ENCODE measurements at regions not wholly inside any gene's neighbourhood (a gene's known extent, or its start where the extent isn't known, plus 50 kb on each side); places are given as distances from the start of the nearest gene placed in this dataset.

DNA sequence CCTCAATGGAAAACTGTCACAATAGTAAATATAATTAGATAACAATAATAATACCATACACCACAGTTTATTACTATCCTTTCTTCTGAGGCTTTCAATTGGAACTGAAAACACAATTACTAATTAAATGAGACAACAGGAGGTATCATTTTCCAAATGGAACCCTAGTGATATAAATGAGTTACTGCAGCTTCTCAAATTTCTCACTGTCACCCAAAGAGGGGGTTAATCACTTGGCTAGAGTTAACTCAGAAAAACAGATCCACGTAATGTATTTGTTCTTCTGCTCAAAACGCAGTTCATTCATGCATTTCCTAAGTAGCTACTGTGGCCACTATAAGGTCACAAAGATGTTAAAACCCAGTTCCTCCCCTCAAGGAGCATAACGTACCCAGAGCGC lies 120.9 kb upstream of the FOXN3 start:
- 70 to 82% methylated on average over 4 of the region's 4 CpGs for WGBS, 2 donors
- intact Hi-C loops (cut with DNase I): no loop called here
- H3K27me3 ChIP-seq (ENCODE audit: control insufficient read depth in 1 of 2, insufficient read depth in 2 of 2, low read length in 1 of 2): no peaks in the 10 kb centered on the region

DNA sequence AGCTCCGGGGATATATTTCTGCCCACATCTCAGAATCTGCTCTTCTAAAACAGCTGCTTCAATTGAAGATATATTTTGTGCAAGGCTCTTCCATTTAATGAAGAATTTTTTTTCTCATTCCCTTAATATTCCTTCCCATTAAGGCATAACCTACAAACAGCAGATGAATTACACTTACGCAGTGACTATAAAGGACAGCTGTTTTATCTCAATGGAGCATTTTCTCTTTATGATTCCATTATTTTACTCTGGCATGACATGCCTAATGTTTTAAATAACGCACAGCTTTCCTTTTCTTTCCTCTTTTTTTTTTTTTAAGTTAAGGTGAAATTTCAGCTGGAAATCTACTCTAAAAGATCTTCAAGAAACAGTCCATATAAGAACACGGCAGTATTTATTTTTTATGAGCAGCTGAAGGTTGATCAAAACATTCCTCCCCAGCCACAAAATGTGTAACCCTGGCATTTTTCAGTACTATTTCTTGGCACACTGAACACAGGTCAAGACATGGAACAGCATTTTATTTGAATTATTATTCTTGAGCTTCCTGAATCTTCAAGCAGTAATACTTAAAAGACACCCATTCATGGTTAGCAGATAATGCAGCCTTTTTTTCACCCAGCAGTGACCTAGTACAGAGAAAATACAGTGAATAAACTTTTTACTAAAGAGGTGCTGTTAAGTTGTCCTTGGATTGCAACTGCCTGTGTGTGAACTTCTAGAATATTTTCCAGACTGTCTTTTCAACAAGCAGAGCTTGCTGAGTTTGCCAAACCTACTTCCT lies 118.1 kb upstream of the FOXN3 start:
- no peak overlapping the region for H3K27ac ChIP-seq (ENCODE audit: low read depth in 1 of 2, low read length in 2 of 2)
- intact Hi-C loops (cut with DNase I): no loop called here
- DNase-seq (no peak), ATAC-seq (ENCODE audit: low FRiP score) (no peak)
- WGBS, 2 donors: 47 to 48% methylated on average over 4 of the region's 4 CpGs
- H3K27me3 ChIP-seq (ENCODE audit: control insufficient read depth in 1 of 2, insufficient read depth in 2 of 2, low read length in 1 of 2): no peaks in the 10 kb centered on the region
- no peak overlapping the region for H3K4me3 ChIP-seq (ENCODE audit: low read length in 2 of 2)
- H3K4me1 ChIP-seq (ENCODE audit: control insufficient read depth in 1 of 2, insufficient read depth in 2 of 2, low read length in 2 of 2): peaks cover 0 to 3% of the 10 kb centered on the region in 2 donors
- peaks cover 0 to 4% of the 10 kb centered on the region in 2 donors for H3K36me3 ChIP-seq (ENCODE audit: control insufficient read depth in 1 of 2, insufficient read depth in 2 of 2, low read length in 1 of 2)
- H3K9me3 ChIP-seq (ENCODE audit: control insufficient read depth, low read length): no peaks in the 10 kb centered on the region

More for the DNA sequence above, 120.9 kb upstream of the FOXN3 start:
- no peak overlapping the region for H3K4me3 ChIP-seq (ENCODE audit: low read length in 2 of 2)
- no peak overlapping the region for H3K27ac ChIP-seq (ENCODE audit: low read depth in 1 of 2, low read length in 2 of 2)
- H3K9me3 ChIP-seq (ENCODE audit: control insufficient read depth, low read length): no peaks in the 10 kb centered on the region
- ATAC-seq (ENCODE audit: low FRiP score): no peak
- peaks cover 2 to 3% of the 10 kb centered on the region in 2 donors for H3K4me1 ChIP-seq (ENCODE audit: control insufficient read depth in 1 of 2, insufficient read depth in 2 of 2, low read length in 2 of 2)
- H3K36me3 ChIP-seq (ENCODE audit: control insufficient read depth in 1 of 2, insufficient read depth in 2 of 2, low read length in 1 of 2): peaks cover 0 to 4% of the 10 kb centered on the region in 2 donors
- no peak for DNase-seq

GRCh38 chr14:89533766-89534165 lies 116.7 kb upstream of the FOXN3 start:
- 98 to 99% methylated on average over 4 of the region's 4 CpGs for whole genome bisulfite sequencing, 2 donors
- Histone ChIP-seq H3K36me3 (ENCODE audit: control insufficient read depth in 1 of 2, insufficient read depth in 2 of 2, low read length in 1 of 2) (peaks cover 0 to 4% of the 10 kb centered on the region in 2 donors), H3K4me3 (ENCODE audit: low read length in 2 of 2) (no peak overlapping the region), H3K9me3 (ENCODE audit: control insufficient read depth, low read length) (no peaks in the 10 kb centered on the region), H3K27me3 (ENCODE audit: control insufficient read depth in 1 of 2, insufficient read depth in 2 of 2, low read length in 1 of 2) (no peaks in the 10 kb centered on the region), H3K4me1 (ENCODE audit: control insufficient read depth in 1 of 2, insufficient read depth in 2 of 2, low read length in 2 of 2) (peaks cover 0 to 3% of the 10 kb centered on the region in 2 donors), H3K27ac (ENCODE audit: low read depth in 1 of 2, low read length in 2 of 2) (no peak overlapping the region)
- no peak for ATAC-seq (ENCODE audit: low FRiP score)
- no peak for DNase-seq
- intact Hi-C loops (cut with DNase I): no loop called here

GRCh38 chr14:89533136-89533535 lies 116.1 kb upstream of the FOXN3 start:
- Histone ChIP-seq H3K4me3 (ENCODE audit: low read length in 2 of 2) (no peak overlapping the region), H3K27me3 (ENCODE audit: control insufficient read depth in 1 of 2, insufficient read depth in 2 of 2, low read length in 1 of 2) (no peaks in the 10 kb centered on the region), H3K27ac (ENCODE audit: low read depth in 1 of 2, low read length in 2 of 2) (no peak overlapping the region), H3K9me3 (ENCODE audit: control insufficient read depth, low read length) (no peaks in the 10 kb centered on the region), H3K36me3 (ENCODE audit: control insufficient read depth in 1 of 2, insufficient read depth in 2 of 2, low read length in 1 of 2) (peaks cover 0 to 4% of the 10 kb centered on the region in 2 donors), H3K4me1 (ENCODE audit: control insufficient read depth in 1 of 2, insufficient read depth in 2 of 2, low read length in 2 of 2) (peaks cover 0 to 3% of the 10 kb centered on the region in 2 donors)
- WGBS, 2 donors: 97 to 98% methylated on average over 12 of the region's 12 CpGs
- intact Hi-C loops (cut with DNase I): no loop called here
- DNase-seq (no peak), ATAC-seq (ENCODE audit: low FRiP score) (no peak)

DNA sequence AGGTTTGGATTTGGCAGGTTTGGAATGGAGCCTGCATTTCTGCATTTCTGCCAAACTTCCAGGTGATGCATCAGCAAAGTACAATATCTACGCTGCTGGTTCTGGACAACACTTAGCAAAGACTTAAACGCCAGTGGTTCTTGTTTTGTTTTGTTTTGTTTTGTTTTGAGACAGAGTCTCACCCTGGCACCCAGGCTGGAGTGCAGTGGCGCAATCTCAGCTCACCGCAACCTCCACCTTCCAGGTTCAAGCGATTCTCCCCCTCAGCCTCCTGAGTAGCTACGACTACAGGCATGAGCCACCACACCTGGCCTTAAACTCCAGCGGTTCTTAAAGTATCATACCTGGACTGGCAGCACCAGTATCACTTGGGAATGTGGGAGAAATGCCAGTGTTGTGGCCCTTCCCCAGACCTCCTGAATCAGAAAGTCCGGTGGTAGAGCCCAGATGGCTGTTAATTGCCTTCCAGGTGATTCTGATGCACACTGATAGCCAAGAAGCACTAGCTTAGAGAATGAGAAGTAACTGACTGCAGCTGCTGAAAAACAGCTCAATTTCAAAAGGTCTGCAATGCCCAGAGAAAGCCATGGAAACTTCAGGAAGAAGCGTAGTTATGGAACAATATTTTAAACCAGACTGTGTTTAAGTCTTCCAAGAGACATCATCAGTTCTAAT lies 114.8 kb upstream of the FOXN3 start:
- H3K36me3 ChIP-seq (ENCODE audit: control insufficient read depth in 1 of 2, insufficient read depth in 2 of 2, low read length in 1 of 2): no peaks in the 10 kb centered on the region
- H3K27ac ChIP-seq (ENCODE audit: low read depth in 1 of 2, low read length in 2 of 2): no peak overlapping the region
- no peak overlapping the region for H3K4me3 ChIP-seq (ENCODE audit: low read length in 2 of 2)
- H3K4me1 ChIP-seq (ENCODE audit: control insufficient read depth in 1 of 2, insufficient read depth in 2 of 2, low read length in 2 of 2): peaks cover 0 to 3% of the 10 kb centered on the region in 2 donors
- intact Hi-C loops (cut with DNase I): no loop called here
- WGBS, 2 donors: 87 to 89% methylated on average over 9 of the region's 9 CpGs
- H3K9me3 ChIP-seq (ENCODE audit: control insufficient read depth, low read length): no peaks in the 10 kb centered on the region
- no peaks in the 10 kb centered on the region for H3K27me3 ChIP-seq (ENCODE audit: control insufficient read depth in 1 of 2, insufficient read depth in 2 of 2, low read length in 1 of 2)
- ATAC-seq (ENCODE audit: low FRiP score) (no peak), DNase-seq (no peak)

DNA sequence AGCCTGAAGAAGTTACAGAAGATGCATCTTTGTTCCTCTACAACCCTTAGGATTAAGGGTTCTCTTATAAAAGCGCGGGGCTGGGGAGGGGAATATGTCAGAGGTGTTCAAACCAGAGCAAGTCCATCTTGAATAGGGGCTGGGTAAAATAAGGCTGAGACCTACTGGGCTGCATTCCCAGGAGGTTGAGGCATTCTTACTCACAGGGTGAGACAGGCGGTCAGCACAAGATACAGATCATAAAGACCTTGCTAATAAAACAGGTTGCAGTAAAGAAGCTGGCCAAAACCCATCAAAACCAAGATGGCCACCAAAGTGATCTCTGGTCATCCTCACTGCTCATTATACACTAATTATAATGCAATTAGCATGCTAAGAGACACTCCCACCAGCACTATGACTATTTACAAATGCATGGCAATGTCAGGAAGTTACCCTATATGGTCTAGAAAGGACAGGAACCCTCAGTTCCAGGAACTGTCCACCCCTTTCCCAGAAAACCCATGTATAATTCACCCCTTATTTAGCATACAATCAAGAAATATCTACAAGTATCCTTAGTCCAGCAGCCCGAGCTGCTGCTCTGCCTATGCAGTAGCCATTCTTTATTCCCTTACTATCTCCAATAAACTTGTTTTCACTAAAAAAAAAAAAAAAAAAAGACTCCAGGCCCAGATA lies 108.1 kb upstream of the FOXN3 start:
- no peak for ATAC-seq (ENCODE audit: low FRiP score)
- DNase-seq: no peak
- H3K27ac ChIP-seq (ENCODE audit: low read depth in 1 of 2, low read length in 2 of 2): no peak overlapping the region
- no peaks in the 10 kb centered on the region for H3K9me3 ChIP-seq (ENCODE audit: control insufficient read depth, low read length)
- H3K4me3 ChIP-seq (ENCODE audit: low read length in 2 of 2): no peak overlapping the region
- 95 to 97% methylated on average over 4 of the region's 4 CpGs for WGBS, 2 donors
- H3K36me3 ChIP-seq (ENCODE audit: control insufficient read depth in 1 of 2, insufficient read depth in 2 of 2, low read length in 1 of 2): no peaks in the 10 kb centered on the region
- H3K27me3 ChIP-seq (ENCODE audit: control insufficient read depth in 1 of 2, insufficient read depth in 2 of 2, low read length in 1 of 2): no peaks in the 10 kb centered on the region
- intact Hi-C loops (cut with DNase I): no loop called here
- no peaks in the 10 kb centered on the region for H3K4me1 ChIP-seq (ENCODE audit: control insufficient read depth in 1 of 2, insufficient read depth in 2 of 2, low read length in 2 of 2)

- H3K9me3 ChIP-seq (ENCODE audit: control insufficient read depth, low read length): no peaks in the 10 kb centered on the region
- H3K4me1 ChIP-seq (ENCODE audit: control insufficient read depth in 1 of 2, insufficient read depth in 2 of 2, low read length in 2 of 2): no peaks in the 10 kb centered on the region
- no peak for DNase-seq
- H3K4me3 ChIP-seq (ENCODE audit: low read length in 2 of 2): no peak overlapping the region
- H3K27ac ChIP-seq (ENCODE audit: low read depth in 1 of 2, low read length in 2 of 2): no peak overlapping the region
- no peaks in the 10 kb centered on the region for H3K27me3 ChIP-seq (ENCODE audit: control insufficient read depth in 1 of 2, insufficient read depth in 2 of 2, low read length in 1 of 2)
- no peaks in the 10 kb centered on the region for H3K36me3 ChIP-seq (ENCODE audit: control insufficient read depth in 1 of 2, insufficient read depth in 2 of 2, low read length in 1 of 2)
- no peak for ATAC-seq (ENCODE audit: low FRiP score)
- intact Hi-C loops (cut with DNase I): no loop called here
Observed at GRCh38 chr14:89524412-89524811, 107.4 kb upstream of the FOXN3 start.

DNA sequence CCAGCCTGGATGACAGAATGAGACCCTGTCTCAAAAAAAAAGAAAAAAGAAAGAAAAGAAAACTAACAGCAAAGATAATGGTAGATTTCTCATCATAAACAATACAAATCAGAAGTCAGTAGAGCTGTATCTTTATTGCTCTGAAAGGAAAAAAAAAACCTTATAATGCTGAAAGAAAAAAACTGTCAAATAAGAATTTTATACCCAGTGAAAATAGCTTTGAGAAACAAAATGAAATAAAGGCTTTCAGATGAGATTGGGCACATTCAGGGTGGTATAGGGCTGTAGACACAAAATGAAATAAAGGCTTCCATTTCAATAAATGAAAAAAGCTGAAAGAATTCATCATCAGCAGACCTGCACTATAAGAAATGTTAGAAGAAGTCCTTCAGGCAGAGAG lies 105.0 kb upstream of the FOXN3 start:
- Histone ChIP-seq H3K27me3 (ENCODE audit: control insufficient read depth in 1 of 2, insufficient read depth in 2 of 2, low read length in 1 of 2) (no peaks in the 10 kb centered on the region), H3K27ac (ENCODE audit: low read depth in 1 of 2, low read length in 2 of 2) (no peak overlapping the region), H3K9me3 (ENCODE audit: control insufficient read depth, low read length) (no peaks in the 10 kb centered on the region), H3K4me1 (ENCODE audit: control insufficient read depth in 1 of 2, insufficient read depth in 2 of 2, low read length in 2 of 2) (no peaks in the 10 kb centered on the region), H3K4me3 (ENCODE audit: low read length in 2 of 2) (no peak overlapping the region), H3K36me3 (ENCODE audit: control insufficient read depth in 1 of 2, insufficient read depth in 2 of 2, low read length in 1 of 2) (no peaks in the 10 kb centered on the region)
- intact Hi-C loops (cut with DNase I): no loop called here
- ATAC-seq (ENCODE audit: low FRiP score) (no peak), DNase-seq (no peak)

Data from aorta (tissue), 5 donors.